GM12872 (cell line): ENCODE measurements at regions not wholly inside any gene's neighbourhood (a gene's known extent, or its start where the extent isn't known, plus 50 kb on each side); places are given as distances from the start of the nearest gene placed in this dataset.

Source experiments
- CTCF ChIP-seq: IDR thresholded peaks from 3 replicates; pipeline ENCODE4 v1.5.1; 2011; ENCODE audit warnings: low read depth, mild to moderate bottlenecking, low read length, moderate library complexity; ENCODE audit not compliant: insufficient read depth

- no peak for TF ChIP-seq CTCF
Observed at GRCh38 chr6:149242883-149243282, 74.6 kb upstream of the TAB2 start.

GRCh38 chr6:149244105-149244504, 73.4 kb upstream of the TAB2 start:
- no peak for TF ChIP-seq CTCF

- no peak for TF ChIP-seq CTCF
Observed at GRCh38 chr6:149246691-149247384, 70.7 kb upstream of the TAB2 start.

- no peak for TF ChIP-seq CTCF
Observed at GRCh38 chr6:149247385-149247763, 70.1 kb upstream of the TAB2 start.

- no peak for TF ChIP-seq CTCF
Observed at GRCh38 chr6:149248693-149249369, 68.7 kb upstream of the TAB2 start.

- no peak for TF ChIP-seq CTCF
Observed at GRCh38 chr6:149249370-149250357, 67.8 kb upstream of the TAB2 start.

- TF ChIP-seq CTCF = no peak
Observed at GRCh38 chr6:149250951-149251350, 66.6 kb upstream of the TAB2 start.
